B cell (primary cell): ENCODE measurements at regions not wholly inside any gene's neighbourhood (a gene's known extent, or its start where the extent isn't known, plus 50 kb on each side); places are given as distances from the start of the nearest gene placed in this dataset.

Experiments used
- CTCF ChIP-seq: fragments of 200-600 bp; IDR thresholded peaks from one replicate; pipeline ENCODE4 v1.8.0; 2022; ENCODE audit warnings: antibody characterized with exemption, mild to moderate bottlenecking
- EZH2 ChIP-seq: IDR thresholded peaks from 2 replicates; pipeline ENCODE4 v1.6.1; 2012; ENCODE audit warnings: borderline replicate concordance, low read depth, mild to moderate bottlenecking, moderate library complexity, low read length; ENCODE audit not compliant: insufficient read depth, poor library complexity, severe bottlenecking

- TF ChIP-seq CTCF (no peak), EZH2 (no peak)
Measured at GRCh38 chr3:117499189-117499870, 789.8 kb downstream of the TUSC7 start.
